Muscle layer of duodenum (tissue), 2 donors: ENCODE measurements at regions not wholly inside any gene's neighbourhood (a gene's known extent, or its start where the extent isn't known, plus 50 kb on each side); places are given as distances from the start of the nearest gene placed in this dataset.

ENCODE experiments used
- H3K27ac ChIP-seq: one replicate; pipeline ENCODE4 v1.7.0; 2013; ENCODE audit warnings: mild to moderate bottlenecking, low read length
- H3K27me3 ChIP-seq: one replicate; pipeline ENCODE4 v1.7.0; 2013; ENCODE audit warnings: low read depth, mild to moderate bottlenecking, control low read depth, low read length
- H3K36me3 ChIP-seq, 2 donors: one replicate each; pipeline ENCODE4 v1.7.0; 2013; ENCODE audit warnings: low read length in 2 of 2, control low read depth in 1 of 2, mild to moderate bottlenecking in 1 of 2; ENCODE audit not compliant: insufficient read depth in 2 of 2, control insufficient read depth in 1 of 2
- H3K4me1 ChIP-seq, 2 donors: one replicate each; pipeline ENCODE4 v1.7.0; 2013; ENCODE audit warnings: low read length in 2 of 2, mild to moderate bottlenecking in 2 of 2, control low read depth in 1 of 2, moderate library complexity in 1 of 2; ENCODE audit not compliant: insufficient read depth in 2 of 2, control insufficient read depth in 1 of 2
- H3K4me3 ChIP-seq, 2 donors: one replicate each; pipeline ENCODE4 v1.7.0; 2013; ENCODE audit warnings: low read length in 2 of 2, low read depth in 1 of 2, mild to moderate bottlenecking in 1 of 2
- H3K9me3 ChIP-seq, 2 donors: one replicate each; pipeline ENCODE4 v1.7.0; 2013; ENCODE audit warnings: low read length in 2 of 2, control low read depth in 1 of 2, mild to moderate bottlenecking in 1 of 2; ENCODE audit not compliant: control insufficient read depth in 1 of 2
- donor health status: healthy.

GRCh38 chr10:129047600-129047999, 419.4 kb upstream of the MGMT start:
- no peaks in the 10 kb centered on the region for H3K4me1 ChIP-seq
- H3K36me3 ChIP-seq = no peaks in the 10 kb centered on the region
- no peaks in the 10 kb centered on the region for H3K9me3 ChIP-seq
- H3K27me3 ChIP-seq = no peaks in the 10 kb centered on the region
- H3K4me3 ChIP-seq = no peak overlapping the region
- no peak overlapping the region for H3K27ac ChIP-seq

GRCh38 chr10:129048513-129048912, 418.5 kb upstream of the MGMT start:
- no peaks in the 10 kb centered on the region for H3K9me3 ChIP-seq

DNA sequence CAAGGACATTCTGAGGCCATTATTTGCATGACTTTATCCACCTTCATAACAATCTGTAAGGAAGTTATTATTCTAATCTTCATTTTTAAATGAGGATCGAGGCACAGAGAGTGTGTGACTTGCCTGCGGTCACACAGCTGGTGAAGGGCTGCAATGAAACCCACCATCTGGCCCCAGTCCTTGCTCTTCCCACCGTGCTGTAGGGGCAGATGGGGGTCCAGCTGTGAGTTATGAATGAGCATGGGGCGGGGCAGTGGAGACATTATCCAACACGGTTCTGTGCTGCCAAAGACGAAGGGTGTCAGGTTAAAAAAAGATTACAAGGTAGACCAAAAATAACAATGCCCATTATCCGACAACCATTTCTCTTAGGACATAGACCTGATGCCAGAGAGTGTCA, 417.5 kb upstream of the MGMT start:
- no peak overlapping the region for H3K4me3 ChIP-seq
- no peak overlapping the region for H3K27ac ChIP-seq
- H3K27me3 ChIP-seq = no peaks in the 10 kb centered on the region
- no peaks in the 10 kb centered on the region for H3K9me3 ChIP-seq
- H3K36me3 ChIP-seq = no peaks in the 10 kb centered on the region
- H3K4me1 ChIP-seq = no peaks in the 10 kb centered on the region

More at GRCh38 chr10:129048513-129048912, 418.5 kb upstream of the MGMT start:
- Histone ChIP-seq H3K27ac (no peak overlapping the region), H3K36me3 (no peaks in the 10 kb centered on the region), H3K27me3 (no peaks in the 10 kb centered on the region), H3K4me3 (no peak overlapping the region), H3K4me1 (no peaks in the 10 kb centered on the region)

- H3K36me3 ChIP-seq = no peaks in the 10 kb centered on the region
- no peaks in the 10 kb centered on the region for H3K4me1 ChIP-seq
- no peaks in the 10 kb centered on the region for H3K9me3 ChIP-seq
- H3K27me3 ChIP-seq = no peaks in the 10 kb centered on the region
- H3K4me3 ChIP-seq = no peak overlapping the region
- no peak overlapping the region for H3K27ac ChIP-seq
Observed at GRCh38 chr10:129055225-129055624, 411.8 kb upstream of the MGMT start.

GRCh38 chr10:129055986-129056385, 411.1 kb upstream of the MGMT start:
- Histone ChIP-seq H3K27ac (no peak overlapping the region), H3K27me3 (no peaks in the 10 kb centered on the region), H3K4me3 (no peak overlapping the region)

DNA sequence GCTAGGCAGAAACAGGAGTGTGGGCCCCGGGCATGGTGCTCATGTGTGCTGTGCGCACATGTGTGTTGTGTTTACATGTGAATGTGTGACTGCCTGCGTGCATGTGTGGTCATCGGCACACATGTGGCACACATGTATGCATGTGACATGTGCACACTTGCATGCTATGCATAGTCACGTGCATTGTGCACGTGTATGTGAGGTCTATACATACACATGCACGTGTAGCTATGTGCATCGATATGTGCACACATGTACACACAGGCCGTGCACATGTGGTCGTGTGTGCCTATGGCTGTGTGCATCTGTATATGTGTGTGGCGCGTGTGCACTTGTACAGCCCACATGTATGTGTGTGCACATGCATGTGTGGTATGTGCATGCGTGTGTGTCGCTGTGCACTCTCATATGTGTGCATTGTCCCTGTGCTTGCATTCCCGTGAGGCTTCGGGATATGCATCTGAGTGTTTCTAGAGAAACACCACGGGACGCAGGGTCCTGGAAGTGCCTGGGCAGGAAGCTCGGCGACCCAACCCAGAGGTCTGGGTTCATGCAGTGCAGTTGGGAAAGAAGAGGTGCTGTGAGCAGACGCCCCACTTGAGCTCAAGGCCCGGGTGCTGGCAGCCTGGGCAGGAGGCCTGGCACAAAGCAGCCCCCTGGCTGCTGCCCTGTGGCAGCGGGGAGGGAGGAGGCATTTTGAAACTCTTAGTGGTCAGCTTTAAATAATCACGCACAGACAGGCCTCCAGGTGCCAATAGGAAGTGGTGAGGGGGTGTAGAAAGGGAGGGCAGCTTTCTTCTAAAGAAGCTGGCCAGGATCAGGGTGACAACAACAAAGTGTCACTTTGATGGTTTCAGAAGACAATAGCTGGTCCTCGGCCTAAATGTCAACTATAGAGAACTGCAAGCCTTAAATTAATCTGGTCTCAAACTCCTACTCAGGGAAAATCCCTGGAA, 410.0 kb upstream of the MGMT start:
- no peak overlapping the region for H3K27ac ChIP-seq
- H3K4me3 ChIP-seq = no peak overlapping the region
- H3K4me1 ChIP-seq = no peaks in the 10 kb centered on the region

More at GRCh38 chr10:129055986-129056385, 411.1 kb upstream of the MGMT start:
- Histone ChIP-seq H3K36me3 (no peaks in the 10 kb centered on the region), H3K4me1 (no peaks in the 10 kb centered on the region), H3K9me3 (no peaks in the 10 kb centered on the region)

DNA sequence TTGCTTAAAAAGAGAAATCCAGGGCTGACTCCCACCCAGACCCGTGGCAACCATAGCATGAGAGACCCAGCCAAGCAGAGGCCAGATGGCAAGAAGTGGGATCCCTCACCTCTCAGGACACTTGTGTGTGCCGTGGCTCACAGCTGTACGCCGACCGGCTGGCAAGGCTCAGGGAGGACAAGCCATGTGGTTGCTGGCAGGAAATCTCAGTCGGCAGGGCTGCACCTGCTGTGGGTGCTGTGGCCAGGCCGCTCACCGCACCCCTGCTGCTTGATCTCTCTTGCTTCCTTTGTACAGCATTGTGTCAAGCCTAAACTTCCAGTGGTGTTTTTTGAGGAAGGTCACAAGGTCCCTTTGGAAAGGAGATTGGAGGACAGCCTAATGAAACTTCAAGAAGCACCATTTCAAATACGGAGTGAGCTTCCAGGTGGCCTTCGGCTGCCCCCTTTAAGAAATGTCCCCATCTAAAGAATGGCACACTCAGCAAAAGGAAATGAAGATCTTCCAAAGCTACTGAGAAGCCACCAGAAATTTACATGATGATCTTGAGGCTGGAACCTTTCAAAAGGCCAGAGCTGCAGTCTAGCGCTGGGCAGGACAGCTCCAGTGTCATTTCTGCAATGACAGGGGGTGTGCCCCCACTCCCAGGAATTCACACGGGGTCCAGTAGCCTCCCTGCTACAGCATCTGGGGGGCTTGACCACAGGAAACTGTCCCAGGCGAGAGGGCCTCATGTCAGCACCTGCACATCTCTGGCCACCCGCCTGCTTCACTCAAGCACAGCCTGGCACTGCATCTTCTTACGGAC, 409.0 kb upstream of the MGMT start:
- Histone ChIP-seq H3K27me3 (no peaks in the 10 kb centered on the region), H3K4me1 (no peaks in the 10 kb centered on the region), H3K4me3 (no peak overlapping the region), H3K36me3 (no peaks in the 10 kb centered on the region), H3K27ac (no peak overlapping the region), H3K9me3 (no peaks in the 10 kb centered on the region)

More for the DNA sequence above, 410.0 kb upstream of the MGMT start:
- Histone ChIP-seq H3K36me3 (no peaks in the 10 kb centered on the region), H3K27me3 (no peaks in the 10 kb centered on the region), H3K9me3 (no peaks in the 10 kb centered on the region)

DNA sequence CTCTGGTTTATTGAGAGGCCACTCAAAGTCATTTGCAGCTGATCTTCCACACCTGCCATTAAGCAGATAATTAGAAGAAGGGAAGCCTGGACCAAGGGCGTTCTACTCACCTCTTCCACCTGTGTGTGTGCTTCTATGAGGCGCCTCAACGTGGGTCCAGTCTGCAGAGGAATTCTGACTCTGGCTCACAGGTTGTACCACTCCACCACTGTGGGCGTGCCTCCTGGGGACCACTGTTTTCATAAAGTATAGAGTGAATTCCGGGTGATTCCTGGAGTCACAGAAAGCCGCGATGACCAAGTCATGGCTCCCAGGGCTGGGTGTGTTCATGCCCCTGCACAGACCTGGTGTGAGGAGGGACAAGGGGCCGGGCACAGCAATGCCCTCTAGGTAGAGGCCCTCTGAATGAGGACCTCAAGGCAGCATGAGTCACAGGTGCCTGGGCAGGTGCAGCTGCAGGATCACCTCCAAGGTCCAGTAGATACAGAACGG, 408.3 kb upstream of the MGMT start:
- Histone ChIP-seq H3K4me1 (no peaks in the 10 kb centered on the region), H3K36me3 (no peaks in the 10 kb centered on the region), H3K27me3 (no peaks in the 10 kb centered on the region), H3K4me3 (no peak overlapping the region), H3K27ac (no peak overlapping the region), H3K9me3 (no peaks in the 10 kb centered on the region)

GRCh38 chr10:129059977-129060376, 407.1 kb upstream of the MGMT start:
- H3K9me3 ChIP-seq = no peaks in the 10 kb centered on the region
- no peak overlapping the region for H3K27ac ChIP-seq
- no peaks in the 10 kb centered on the region for H3K27me3 ChIP-seq
- H3K4me1 ChIP-seq = no peaks in the 10 kb centered on the region
- H3K36me3 ChIP-seq = no peaks in the 10 kb centered on the region
- H3K4me3 ChIP-seq = no peak overlapping the region

GRCh38 chr10:129063212-129063611, 403.8 kb upstream of the MGMT start:
- Histone ChIP-seq H3K36me3 (no peaks in the 10 kb centered on the region), H3K4me1 (no peaks in the 10 kb centered on the region), H3K4me3 (no peak overlapping the region), H3K9me3 (no peaks in the 10 kb centered on the region), H3K27ac (no peak overlapping the region), H3K27me3 (no peaks in the 10 kb centered on the region)

GRCh38 chr10:129063877-129064276, 403.2 kb upstream of the MGMT start:
- Histone ChIP-seq H3K27me3 (no peaks in the 10 kb centered on the region), H3K9me3 (no peaks in the 10 kb centered on the region), H3K4me3 (no peak overlapping the region), H3K27ac (no peak overlapping the region), H3K36me3 (no peaks in the 10 kb centered on the region), H3K4me1 (no peaks in the 10 kb centered on the region)
